GM06990 (cell line): ENCODE measurements at regions not wholly inside any gene's neighbourhood (a gene's known extent, or its start where the extent isn't known, plus 50 kb on each side); places are given as distances from the start of the nearest gene placed in this dataset.

ENCODE experiments used
- DNase-seq: peaks from one replicate; pipeline ENCODE4 v3.0.0-alpha.2; 2011; ENCODE audit not compliant: insufficient read length; ENCODE audit errors: extremely low read depth
- H3K27me3 ChIP-seq: replicated peaks from 2 replicates; pipeline ENCODE4 v1.6.0; 2011; ENCODE audit warnings: low read length; ENCODE audit not compliant: control insufficient read depth, insufficient read depth
- H3K36me3 ChIP-seq: 2 replicates; pipeline ENCODE4 v1.5.1; 2011; ENCODE audit warnings: low read length; ENCODE audit not compliant: control insufficient read depth, insufficient read depth
- H3K4me3 ChIP-seq: replicated peaks from 2 replicates; pipeline ENCODE4 v1.5.1; 2011; ENCODE audit warnings: low read depth, mild to moderate bottlenecking, control low read depth, low read length
- TF ChIP-seq, protein P1 (sequence below): IDR thresholded peaks from 2 replicates; pipeline ENCODE4 v1.5.1; 2011; ENCODE audit warnings: low read length, control low read depth, mild to moderate bottlenecking, inconsistent platforms; ENCODE audit not compliant: insufficient read depth, poor library complexity, severe bottlenecking

DNA sequence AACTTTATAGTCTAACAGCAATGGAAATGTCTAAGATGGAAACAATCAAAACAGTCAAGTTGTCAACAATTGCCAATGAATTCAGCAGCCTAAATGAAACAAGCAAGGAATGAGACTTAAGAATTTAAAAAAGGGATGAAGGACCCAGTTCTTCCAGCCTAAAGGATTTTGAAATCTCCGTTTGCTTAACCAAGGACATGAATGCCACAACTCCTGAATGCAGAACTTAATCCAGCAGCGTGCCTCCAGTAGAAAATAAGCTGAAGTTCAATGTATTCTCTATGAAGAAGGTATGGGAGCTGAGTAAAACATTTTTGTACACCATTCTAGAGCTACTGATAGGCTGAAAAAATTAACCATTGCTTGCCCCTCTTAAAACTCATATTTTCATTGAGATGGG lies 411.3 kb downstream of the ARHGEF28 start:
- no peak overlapping the region for H3K4me3 ChIP-seq
- no peaks in the 10 kb centered on the region for H3K27me3 ChIP-seq
- H3K36me3 ChIP-seq = no peaks in the 10 kb centered on the region
- TF ChIP-seq, protein P1, sequence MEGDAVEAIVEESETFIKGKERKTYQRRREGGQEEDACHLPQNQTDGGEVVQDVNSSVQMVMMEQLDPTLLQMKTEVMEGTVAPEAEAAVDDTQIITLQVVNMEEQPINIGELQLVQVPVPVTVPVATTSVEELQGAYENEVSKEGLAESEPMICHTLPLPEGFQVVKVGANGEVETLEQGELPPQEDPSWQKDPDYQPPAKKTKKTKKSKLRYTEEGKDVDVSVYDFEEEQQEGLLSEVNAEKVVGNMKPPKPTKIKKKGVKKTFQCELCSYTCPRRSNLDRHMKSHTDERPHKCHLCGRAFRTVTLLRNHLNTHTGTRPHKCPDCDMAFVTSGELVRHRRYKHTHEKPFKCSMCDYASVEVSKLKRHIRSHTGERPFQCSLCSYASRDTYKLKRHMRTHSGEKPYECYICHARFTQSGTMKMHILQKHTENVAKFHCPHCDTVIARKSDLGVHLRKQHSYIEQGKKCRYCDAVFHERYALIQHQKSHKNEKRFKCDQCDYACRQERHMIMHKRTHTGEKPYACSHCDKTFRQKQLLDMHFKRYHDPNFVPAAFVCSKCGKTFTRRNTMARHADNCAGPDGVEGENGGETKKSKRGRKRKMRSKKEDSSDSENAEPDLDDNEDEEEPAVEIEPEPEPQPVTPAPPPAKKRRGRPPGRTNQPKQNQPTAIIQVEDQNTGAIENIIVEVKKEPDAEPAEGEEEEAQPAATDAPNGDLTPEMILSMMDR = no peak
- no peak for DNase-seq

GRCh38 chr5:74035521-74035937 lies 409.5 kb downstream of the ARHGEF28 start:
- TF ChIP-seq, protein P1 = peak; percentile 59
- Histone ChIP-seq H3K4me3 (no peak overlapping the region), H3K27me3 (no peaks in the 10 kb centered on the region), H3K36me3 (no peaks in the 10 kb centered on the region)
- DNase-seq = peak; percentile 22

- TF ChIP-seq, protein P1 = no peak
- no peaks in the 10 kb centered on the region for H3K36me3 ChIP-seq
- H3K4me3 ChIP-seq = no peak overlapping the region
- no peak for DNase-seq
- no peaks in the 10 kb centered on the region for H3K27me3 ChIP-seq
Observed at GRCh38 chr5:74034733-74035132, 408.7 kb downstream of the ARHGEF28 start.

DNA sequence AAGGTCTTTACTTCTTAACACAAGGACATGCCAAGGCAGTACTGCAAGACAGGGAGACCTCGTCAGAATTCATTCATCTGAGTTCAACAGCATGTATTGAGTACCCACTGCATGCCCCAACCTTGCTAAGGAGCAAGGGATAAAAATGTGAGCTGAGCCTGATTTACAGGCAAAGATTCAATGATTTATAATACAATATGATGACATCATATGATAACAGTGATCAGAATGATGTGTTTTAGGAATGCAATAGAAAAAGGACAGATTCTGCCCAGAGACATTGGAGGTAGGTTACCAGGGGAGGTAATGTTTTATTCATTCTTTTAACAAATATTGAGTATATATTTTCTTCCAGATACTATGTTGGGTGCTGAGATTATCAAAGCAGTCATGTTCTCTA lies 406.6 kb downstream of the ARHGEF28 start:
- no peaks in the 10 kb centered on the region for H3K27me3 ChIP-seq
- no peak for DNase-seq
- TF ChIP-seq, protein P1 = no peak
- no peaks in the 10 kb centered on the region for H3K36me3 ChIP-seq
- no peak overlapping the region for H3K4me3 ChIP-seq

- Histone ChIP-seq H3K4me3 (no peak overlapping the region), H3K36me3 (no peaks in the 10 kb centered on the region), H3K27me3 (0 out of 2 replicates have a peak, but pooled peaks cover 1% of the 10 kb centered on the region)
- no peak for DNase-seq
- TF ChIP-seq, protein P1 = no peak
Observed at GRCh38 chr5:74031536-74031935, 405.5 kb downstream of the ARHGEF28 start.

GRCh38 chr5:74030821-74031220 lies 404.8 kb downstream of the ARHGEF28 start:
- Histone ChIP-seq H3K4me3 (no peak overlapping the region), H3K36me3 (no peaks in the 10 kb centered on the region), H3K27me3 (0 out of 2 replicates have a peak, but pooled peaks cover 1% of the 10 kb centered on the region)
- TF ChIP-seq, protein P1 = no peak
- no peak for DNase-seq
